Activated CD4-positive, alpha-beta T cell treated with anti-CD3 and anti-CD28 coated beads for 24 hours (primary cell): ENCODE measurements at regions not wholly inside any gene's neighbourhood (a gene's known extent, or its start where the extent isn't known, plus 50 kb on each side); places are given as distances from the start of the nearest gene placed in this dataset.

Experiments used
- DNase-seq, 2 donors: peaks; one replicate each; pipeline ENCODE4 v3.0.0-alpha.2; 2020; ENCODE audit warnings: low read depth in 2 of 2

DNA sequence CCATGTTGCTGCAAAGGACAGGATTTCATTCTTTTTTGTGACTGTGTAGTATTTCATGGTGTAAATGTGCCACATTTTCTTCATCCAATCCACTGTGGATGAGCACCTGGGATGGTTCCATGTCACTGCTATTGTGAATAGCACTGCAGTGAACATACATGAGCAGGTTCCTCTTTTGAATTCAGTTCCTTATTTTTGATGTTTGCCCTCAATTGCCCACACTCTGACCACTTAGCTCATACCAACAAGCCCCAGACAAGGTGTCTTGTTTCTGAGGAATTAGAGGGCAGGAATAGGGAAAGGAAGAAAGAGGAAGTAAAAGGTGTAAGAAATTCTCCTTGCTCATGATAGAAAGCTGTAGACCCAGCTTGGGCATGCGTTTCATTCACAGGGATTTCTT is 244.2 kb upstream of the ZNF507 start:
- no peak for DNase-seq

DNA sequence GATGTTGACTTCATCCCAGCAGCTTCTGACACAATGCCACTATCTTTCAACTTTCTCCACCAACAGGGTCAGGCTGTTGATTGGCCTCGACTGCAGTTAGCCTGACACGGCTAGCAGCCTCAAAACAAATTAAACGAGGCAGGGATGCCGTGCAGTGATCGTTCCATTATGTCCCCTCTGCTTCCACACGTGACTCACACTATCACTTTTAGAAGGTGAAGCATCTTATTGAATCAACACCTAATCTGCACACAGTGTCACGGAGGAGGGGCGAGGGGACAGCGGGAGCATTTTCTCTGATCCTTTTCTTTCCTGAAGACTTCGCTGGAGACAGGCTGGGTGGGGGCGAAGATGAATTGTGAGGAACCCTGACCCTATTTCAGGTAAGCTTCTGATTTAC is 241.9 kb upstream of the ZNF507 start:
- DNase-seq = no peak

DNA sequence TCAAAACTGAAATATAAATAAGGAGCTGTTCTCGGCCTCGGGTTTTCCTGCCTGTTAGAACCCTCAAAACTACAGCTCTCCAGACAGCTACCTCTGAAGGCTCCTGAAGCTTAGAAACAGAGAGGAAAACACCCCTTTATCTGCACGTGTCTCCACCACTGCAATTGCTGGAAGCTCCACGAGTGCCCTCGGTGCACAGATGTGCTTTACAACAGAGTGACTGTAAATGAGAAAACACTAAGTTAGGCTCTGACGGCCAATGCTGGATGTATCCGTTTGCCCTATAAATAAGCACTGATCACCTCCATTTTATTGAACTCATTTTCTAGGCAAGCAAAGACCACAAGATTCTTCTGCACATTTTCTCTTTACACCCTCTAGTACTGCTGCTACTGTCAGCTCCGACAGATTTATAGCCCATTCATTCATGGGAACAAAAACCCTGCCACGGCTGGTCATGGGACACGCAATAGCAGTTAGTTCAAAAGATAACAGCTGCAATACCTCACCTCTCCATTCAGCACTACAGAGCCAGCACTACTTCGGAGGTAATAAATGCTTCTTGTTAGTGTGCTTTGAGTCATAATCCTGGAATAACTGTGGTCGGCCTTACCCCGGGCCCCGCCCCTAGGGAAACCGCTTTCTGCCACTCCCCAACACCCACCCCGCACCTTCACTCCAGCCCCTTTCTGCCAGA is 241.1 kb upstream of the ZNF507 start:
- DNase-seq = no peak

DNA sequence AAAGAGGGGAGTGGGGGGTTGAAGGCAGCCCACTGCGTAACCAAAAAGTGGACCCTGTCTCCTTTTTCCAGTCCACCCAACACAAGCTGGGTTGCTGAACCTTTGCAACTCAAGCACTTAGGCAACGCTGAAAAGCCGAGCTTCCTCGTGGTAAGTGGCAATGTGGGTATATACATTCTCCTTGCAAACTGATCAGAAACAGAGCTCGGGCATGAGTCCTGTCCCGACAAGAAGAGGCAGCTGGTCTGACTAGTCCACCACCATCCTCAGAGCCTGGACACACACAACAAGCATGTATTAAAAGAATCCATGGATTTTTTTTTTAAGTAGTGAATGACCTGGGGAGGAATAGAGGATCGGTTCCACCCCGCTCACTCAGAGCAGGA is 240.6 kb upstream of the ZNF507 start:
- DNase-seq = no peak

DNA sequence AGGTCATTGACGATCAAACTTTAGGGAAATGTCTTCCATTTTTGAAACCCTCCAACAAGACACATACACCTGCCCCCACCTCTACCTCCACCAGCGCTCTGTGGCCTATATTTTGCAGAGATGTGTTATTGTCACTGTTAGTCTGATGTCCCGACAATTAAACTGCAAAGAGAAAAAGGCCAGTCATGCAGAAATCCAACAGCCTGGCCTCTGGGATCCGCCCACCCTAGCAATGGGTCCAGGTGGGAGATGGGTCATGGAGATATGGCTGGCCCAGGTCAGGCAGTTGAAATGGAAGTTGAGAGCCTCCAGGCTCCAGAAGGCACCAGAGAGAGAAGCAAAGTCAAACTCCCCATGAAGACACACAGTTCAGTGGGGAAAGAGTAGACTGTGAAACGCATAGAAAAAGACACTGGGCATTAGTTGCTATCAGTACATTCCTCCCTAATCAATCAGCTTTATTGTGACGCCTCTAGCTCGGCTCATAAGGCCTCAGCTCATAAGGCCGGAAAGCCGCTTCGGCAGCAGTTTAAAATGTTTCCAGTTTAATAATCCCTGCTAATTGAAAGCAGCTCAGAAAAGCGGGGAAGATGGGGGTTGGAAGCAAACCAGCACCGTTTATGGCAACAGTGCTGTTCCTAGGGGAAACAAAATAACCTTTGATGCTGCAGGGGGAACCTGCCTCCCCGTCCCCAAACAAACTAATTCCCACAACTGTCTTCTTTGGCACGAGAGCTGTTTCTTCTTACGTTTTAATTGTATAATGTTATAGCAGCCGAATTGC is 239.7 kb upstream of the ZNF507 start:
- DNase-seq = no peak

DNA sequence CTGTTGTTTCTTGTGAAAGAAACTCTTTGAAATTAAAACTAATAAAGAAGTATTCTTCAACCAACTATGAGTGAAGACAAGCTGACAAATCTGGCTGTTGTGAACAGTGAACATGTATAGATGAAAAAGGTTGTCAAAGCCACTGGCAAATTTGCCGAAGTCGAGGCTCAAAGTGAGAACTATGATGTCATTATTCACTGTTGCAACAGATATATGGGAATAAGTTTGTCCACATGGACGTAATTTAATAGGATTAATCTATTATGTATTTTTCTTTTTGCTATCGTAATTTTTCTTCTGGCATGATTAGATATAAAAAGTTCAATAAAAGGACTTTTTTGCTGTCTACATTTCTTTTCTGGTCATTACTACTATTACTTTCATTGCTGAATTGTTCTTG is 223.2 kb upstream of the ZNF507 start:
- no peak for DNase-seq

DNA sequence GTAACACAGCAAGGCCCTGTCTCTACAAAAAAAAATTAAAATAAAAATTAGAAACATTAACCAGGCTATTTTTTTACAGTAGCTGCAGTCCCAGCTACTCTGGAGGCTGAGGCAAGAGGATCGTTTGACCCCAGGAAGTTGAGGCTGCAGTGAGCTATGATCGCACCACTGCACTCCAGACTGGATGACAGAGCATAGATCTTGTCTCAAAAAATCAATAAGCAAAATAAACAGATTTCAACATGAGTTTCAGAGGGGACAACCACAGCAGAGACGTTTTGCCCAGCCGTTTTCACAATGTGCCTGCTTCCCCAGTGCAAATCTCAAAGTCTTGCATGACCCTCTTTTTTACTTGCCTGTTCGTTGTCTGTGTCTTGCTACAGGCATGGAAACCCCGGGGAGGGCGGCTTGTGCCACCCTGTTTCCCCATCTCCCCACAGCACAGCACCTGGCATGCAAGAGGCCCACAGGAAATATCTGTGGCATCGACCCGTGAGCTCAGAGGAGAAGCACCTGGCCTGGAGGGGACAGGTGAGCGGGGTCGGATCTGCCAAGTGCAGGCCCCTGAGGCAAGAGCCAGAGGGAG is 222.0 kb upstream of the ZNF507 start:
- DNase-seq = no peak

DNA sequence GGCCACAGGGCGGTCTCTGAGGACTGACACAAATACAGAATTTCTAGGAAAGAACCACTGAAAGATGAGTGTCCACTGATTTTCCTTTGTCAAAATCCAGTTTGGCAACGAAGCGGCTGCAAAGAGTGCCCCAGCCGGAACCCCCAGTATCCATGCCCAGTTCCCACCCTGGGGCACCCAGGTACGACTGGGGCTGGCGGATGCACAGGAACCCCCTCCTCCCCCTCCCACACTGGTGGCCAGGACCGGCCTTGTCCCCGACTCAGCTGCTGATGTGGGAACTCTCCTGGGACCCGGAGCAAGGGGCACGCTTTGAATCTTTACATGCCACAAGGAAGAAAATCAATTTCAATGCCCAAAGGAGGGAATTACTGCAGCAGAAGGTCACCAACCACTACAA is 220.8 kb upstream of the ZNF507 start:
- DNase-seq = no peak

DNA sequence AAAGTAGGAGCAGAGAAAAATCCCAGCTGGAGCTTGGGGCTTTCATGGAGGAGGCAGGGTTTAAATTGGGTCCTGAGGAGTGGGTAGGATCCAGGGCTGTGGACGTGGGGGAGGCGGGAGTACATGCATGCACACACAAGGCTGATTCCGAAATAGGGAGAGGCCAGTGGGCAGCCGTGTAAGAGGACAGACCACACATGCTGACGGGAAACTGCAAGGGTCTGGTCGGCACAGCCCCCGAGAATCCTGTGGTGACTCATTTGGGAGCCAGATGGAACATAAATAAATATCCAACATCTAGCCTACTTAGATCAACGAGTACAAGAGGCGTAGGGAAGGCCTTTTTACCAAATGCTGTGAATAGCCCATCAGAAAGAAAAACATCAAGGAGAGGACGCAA is 216.3 kb upstream of the ZNF507 start:
- DNase-seq = no peak

DNA sequence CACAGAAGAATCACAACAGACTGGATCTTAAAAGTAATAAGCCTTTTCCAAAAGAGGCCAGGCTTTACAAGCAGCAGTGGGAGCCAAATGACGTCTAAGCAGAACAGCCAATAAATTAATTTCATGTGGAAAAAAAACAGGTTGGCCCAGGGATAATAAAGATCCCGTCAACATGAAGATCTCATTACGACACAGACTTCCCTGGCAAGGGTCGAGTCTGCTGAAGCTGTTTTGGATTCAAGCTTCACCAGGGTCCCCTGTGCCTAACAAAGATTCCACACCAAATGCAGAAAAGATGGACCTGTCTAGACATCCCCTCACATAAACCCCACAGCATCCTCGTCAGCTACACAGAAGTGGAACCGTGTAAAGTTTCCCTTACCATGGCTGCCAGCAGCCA is 215.1 kb upstream of the ZNF507 start:
- DNase-seq = no peak

DNA sequence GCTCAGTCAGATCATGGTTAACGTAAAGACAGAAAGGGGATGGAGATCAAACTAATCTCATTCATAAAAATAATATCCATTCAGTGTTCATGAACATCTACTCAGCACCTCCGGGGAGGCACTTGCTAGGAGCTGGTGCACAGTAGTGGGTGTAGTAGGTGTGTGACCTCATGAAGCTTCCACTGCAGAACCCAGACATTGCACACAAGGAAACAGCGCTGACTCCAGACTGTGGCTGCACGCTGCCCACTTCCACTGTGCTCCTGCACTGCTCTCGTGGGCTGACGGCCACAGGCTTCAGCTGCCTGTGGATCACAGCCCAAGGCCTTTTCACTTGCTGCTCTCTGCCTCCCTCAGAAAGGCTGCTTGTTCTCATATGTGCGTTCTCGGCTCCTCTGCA is 214.4 kb upstream of the ZNF507 start:
- no peak for DNase-seq

DNA sequence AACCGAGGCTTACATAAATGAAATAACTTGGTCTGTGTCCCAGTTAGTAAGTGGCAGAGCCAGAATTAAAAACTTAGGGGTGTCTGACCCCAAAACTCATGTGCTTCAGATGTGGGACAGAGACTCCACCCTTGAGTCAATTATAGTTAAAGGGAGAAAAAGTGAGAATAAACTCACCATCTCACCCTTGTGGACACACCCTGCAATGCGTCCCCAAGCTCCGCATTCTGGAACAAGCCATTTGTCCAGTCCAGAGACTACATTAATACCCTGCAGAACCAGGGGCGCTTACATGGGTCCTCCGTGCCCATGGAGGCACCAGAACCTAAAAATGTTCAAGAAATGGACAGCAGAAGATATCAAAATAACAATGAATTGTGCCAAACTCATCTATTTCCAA is 207.0 kb upstream of the ZNF507 start:
- DNase-seq = no peak

DNA sequence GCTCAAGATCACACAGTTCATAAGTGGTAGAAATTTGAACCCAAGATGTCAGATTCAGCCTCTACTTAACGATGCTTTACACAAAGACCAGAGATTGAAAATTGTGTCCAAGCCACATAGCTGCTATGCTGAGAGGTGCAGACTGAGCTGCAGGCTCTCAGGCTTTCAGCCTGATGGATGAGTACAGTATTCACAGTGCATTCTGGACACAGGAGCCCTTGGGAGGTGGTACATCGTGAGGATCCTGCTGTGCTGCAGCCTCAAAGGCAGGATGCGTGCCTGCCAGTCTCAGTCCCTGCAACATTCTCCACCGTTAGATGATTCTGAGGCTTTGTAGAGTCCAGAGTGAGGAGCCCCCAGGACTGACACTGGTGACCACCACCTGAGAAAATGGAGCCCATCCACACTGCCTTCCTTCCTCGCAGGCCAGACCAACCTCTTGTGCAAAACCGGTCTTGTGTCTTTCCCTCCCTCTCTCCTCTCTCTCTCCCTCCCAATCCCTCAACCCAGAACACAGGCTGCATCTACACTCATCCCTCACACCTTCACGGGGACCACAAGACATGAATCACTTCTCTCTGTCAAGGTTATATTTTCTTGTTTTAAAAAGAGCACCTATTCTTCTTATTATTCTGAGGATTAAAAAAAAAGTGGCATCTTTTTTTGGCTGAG is 203.4 kb upstream of the ZNF507 start:
- no peak for DNase-seq

DNA sequence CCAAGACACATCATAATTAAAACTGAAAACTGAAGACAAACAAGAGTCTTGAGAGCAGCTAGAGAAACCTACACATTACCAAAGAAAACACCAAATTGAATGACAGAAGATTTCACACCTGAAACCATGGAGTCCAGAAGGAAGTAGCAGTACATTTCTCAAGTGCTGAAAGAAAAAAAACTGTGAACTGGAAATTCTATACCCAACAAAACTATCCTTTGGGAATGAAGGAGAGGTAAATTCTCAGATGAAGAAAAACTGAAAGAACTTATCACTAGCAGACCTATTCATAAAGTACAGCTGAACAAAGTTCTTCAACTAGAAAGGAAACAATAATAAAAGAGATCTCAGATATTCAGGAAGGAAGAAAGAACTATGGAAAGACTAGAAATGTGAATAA is 198.7 kb upstream of the ZNF507 start:
- no peak for DNase-seq

DNA sequence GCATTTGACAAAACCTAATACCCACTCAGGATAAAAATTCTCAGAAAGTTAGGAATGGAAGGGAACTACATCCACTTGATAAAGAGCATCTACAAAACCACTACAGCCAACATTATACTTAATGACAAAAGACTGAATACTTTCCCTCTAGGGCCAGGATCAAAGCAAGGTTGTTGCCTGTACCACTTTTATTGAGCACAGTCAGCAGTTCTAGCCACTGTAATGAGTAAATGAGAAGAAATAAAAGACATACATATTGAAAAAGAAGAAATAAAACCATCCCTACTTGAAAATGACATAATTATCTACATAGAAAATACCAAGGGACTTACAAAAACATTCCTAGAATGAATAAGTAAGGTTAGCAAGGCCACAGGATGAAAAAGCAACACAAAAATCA is 194.8 kb upstream of the ZNF507 start:
- no peak for DNase-seq

DNA sequence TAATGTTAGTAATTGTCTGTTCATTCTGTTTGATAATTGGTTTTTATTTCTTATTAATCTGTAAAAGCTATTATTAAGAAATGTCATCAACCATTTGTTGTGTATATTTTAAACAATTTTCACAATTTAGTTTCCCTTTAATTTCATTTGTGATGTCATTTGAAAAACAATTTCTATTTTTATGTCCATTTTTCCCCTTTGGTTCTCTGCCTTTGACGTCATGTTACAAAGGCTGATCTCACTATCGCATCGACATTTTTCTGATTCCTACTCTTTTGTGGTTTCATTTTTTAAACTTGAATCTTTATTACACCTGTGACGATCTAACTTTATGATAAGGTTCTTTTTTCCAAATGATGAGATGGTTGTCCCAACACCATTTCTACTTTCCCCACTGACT is 191.0 kb upstream of the ZNF507 start:
- DNase-seq = no peak

DNA sequence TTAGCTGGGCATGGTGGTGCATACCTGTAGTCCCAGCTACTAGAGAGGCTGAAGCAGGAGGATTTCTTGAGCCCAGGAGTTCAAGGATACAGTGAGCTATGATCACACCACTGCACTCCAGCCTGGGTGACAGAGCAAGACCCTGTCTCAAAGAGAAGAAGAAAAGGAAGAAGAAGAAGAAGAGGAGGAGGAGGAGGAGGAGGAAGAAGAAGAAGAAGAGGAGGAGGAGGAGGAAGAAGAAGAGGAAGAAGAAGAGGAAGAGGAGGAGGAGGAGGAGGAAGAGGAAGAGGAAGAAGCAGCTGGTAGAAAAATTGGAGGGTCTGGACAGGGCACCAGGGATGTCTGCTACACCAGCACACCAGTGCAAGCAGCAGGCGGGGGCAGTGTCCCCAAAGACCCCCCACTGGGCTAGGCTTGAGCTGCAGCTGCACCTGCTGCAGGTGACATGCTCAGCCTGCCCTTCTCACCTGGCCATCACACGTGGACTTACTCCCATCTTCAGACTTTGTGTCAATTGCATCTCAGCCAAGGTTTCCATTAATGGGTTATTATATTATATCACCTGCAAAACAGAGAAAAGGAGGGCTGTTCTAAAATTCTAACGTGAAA is 180.9 kb upstream of the ZNF507 start:
- no peak for DNase-seq

DNA sequence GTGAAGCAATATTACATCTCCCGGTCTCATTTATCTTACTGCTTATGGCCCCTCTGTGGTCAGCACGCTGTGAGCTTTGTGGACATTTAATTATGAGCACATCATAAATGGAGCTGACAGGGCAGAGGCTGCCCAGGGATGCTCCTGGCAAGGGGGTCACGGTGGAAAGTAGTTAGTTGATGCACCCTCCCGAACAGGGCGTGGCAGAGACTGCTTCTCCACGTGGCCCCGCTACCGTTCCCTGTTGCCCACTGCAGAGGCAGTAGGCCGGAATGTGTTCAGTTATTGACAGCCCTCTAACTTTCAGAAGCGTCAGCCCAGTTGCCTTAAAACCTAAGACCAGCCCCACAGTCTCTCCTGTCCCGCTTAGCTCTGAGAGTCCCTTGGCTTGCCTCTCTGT is 180.3 kb upstream of the ZNF507 start:
- DNase-seq = no peak

DNA sequence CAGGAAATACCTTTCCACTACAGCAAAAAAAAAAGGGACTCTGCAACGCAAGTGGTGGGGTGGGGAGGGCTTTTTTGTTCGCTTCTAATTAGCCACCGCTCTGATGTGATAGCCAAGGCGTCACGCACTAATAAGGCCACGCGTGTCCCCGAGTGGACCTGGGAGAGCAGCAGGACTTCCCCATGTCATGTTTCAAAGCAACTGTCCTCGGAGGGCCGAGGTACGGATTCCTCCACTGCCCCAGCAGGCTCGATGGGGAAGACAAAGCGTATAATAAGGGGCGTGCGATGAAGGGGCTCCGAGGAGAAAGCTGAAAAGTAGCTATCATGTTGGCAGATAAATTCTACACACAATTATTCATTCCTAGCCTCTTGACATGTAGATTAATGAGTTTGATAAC is 179.7 kb upstream of the ZNF507 start:
- no peak for DNase-seq

DNA sequence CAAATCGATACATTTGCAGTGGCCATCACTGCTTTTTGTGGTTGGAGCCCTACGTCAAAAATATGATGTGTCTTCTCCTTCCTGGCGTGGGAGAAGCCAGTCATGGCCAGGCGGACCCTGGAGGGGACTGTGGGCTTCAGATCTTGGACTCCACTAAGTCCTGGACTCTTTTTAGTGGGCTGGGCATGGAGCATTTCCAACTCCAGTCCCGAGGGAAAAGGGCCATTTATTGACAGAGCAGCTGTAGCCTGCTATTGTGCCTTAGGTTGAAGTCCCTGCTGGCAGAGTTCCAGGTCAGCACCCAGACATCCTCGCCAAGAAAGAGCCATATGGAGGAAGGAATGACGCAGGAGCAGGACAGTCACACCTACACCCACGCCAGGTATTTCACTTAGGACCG is 179.2 kb upstream of the ZNF507 start:
- DNase-seq = no peak

DNA sequence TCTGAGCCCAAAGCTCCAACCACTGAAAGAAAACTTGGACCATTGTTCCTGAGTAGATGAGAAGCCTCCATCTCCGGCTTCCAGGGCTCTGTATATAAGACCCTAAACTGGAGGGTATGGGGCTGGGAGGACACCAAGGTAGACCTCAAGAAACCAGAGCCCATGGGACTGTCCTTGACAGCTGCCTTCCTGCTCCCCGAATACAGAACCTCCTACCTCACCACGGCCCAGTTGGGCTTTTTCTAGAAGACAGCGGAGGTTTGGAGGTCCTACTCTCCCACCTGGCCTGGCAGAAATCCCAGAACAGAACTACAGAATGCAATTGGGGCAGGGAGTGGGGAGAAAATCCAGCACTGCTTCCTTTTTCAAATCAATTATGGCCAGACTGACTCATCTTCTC is 177.3 kb upstream of the ZNF507 start:
- no peak for DNase-seq

DNA sequence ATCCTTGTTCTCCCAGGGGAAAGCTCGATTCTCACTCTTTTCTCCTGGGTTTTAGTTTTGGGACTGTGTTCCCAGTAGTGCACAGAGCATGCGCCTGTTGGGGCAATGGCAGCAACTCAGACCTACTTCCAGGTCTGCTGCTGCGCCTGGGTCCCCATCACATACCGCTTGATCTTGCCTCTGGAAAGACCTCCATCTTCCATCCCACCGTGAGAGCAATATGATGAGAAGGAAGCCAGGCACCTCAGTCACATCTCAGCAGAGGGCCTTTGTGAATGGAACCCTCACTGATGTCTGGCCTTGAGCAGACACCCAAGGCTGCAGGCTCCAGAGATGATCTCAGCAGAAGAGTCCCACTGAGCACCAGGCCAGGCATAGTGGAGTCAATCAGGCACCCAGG is 176.8 kb upstream of the ZNF507 start:
- no peak for DNase-seq
